ENCODE measurements at regions not wholly inside any gene's neighbourhood (a gene's known extent, or its start where the extent isn't known, plus 50 kb on each side); places are given as distances from the start of the nearest gene placed in this dataset.
"Not testable (repeated sequence)": the region's sequence is repeated elsewhere in the genome, so short reads cannot be mapped to it uniquely, and the experiment has no call there.

- H3K27me3 Mint-ChIP-seq (ENCODE audit: low read depth); H3K27ac Mint-ChIP-seq; H3K4me1 Mint-ChIP-seq (ENCODE audit: low read depth); H3K36me3 Mint-ChIP-seq (ENCODE audit: low read depth); H3K4me3 Mint-ChIP-seq; H3K9me3 Mint-ChIP-seq: not testable (repeated sequence)
Observed at GRCh38 chr20:47847220-47847619, 61.9 kb upstream of the SULF2 start.

GRCh38 chr20:47846651-47847050 lies 61.4 kb upstream of the SULF2 start:
- not testable (repeated sequence) for H3K27me3 Mint-ChIP-seq (ENCODE audit: low read depth); H3K4me3 Mint-ChIP-seq; H3K9me3 Mint-ChIP-seq; H3K27ac Mint-ChIP-seq; H3K36me3 Mint-ChIP-seq (ENCODE audit: low read depth); H3K4me1 Mint-ChIP-seq (ENCODE audit: low read depth)

GRCh38 chr20:47845382-47845977 lies 60.2 kb upstream of the SULF2 start:
- not testable (repeated sequence) for H3K4me3 Mint-ChIP-seq; H3K27me3 Mint-ChIP-seq (ENCODE audit: low read depth); H3K4me1 Mint-ChIP-seq (ENCODE audit: low read depth)

GRCh38 chr20:47844568-47844906 lies 59.3 kb upstream of the SULF2 start:
- not testable (repeated sequence) for H3K4me3 Mint-ChIP-seq; H3K9me3 Mint-ChIP-seq; H3K4me1 Mint-ChIP-seq (ENCODE audit: low read depth); H3K27ac Mint-ChIP-seq; H3K27me3 Mint-ChIP-seq (ENCODE audit: low read depth); H3K36me3 Mint-ChIP-seq (ENCODE audit: low read depth)

More at GRCh38 chr20:47845382-47845977, 60.2 kb upstream of the SULF2 start:
- H3K36me3 Mint-ChIP-seq (ENCODE audit: low read depth); H3K9me3 Mint-ChIP-seq; H3K27ac Mint-ChIP-seq: not testable (repeated sequence)

- Mint-ChIP-seq H3K4me3 (no peak overlapping the region), H3K27ac (no peak overlapping the region), H3K36me3 (ENCODE audit: low read depth) (no peaks in the 10 kb centered on the region)
Observed at GRCh38 chr20:47843886-47844567, 58.7 kb upstream of the SULF2 start.

GRCh38 chr20:47842950-47843349 lies 57.7 kb upstream of the SULF2 start:
- H3K27ac Mint-ChIP-seq; H3K36me3 Mint-ChIP-seq (ENCODE audit: low read depth); H3K4me3 Mint-ChIP-seq; H3K27me3 Mint-ChIP-seq (ENCODE audit: low read depth); H3K4me1 Mint-ChIP-seq (ENCODE audit: low read depth); H3K9me3 Mint-ChIP-seq: not testable (repeated sequence)

More at GRCh38 chr20:47843886-47844567, 58.7 kb upstream of the SULF2 start:
- Mint-ChIP-seq H3K27me3 (ENCODE audit: low read depth) (no peaks in the 10 kb centered on the region), H3K9me3 (no peaks in the 10 kb centered on the region), H3K4me1 (ENCODE audit: low read depth) (no peaks in the 10 kb centered on the region)

- not testable (repeated sequence) for H3K27me3 Mint-ChIP-seq (ENCODE audit: low read depth); H3K9me3 Mint-ChIP-seq; H3K4me3 Mint-ChIP-seq; H3K4me1 Mint-ChIP-seq (ENCODE audit: low read depth); H3K36me3 Mint-ChIP-seq (ENCODE audit: low read depth)
- peak overlapping the region; percentile 41 for H3K27ac Mint-ChIP-seq
Observed at GRCh38 chr20:47842004-47842403, 56.7 kb upstream of the SULF2 start.

GRCh38 chr20:47836256-47836817 lies 51.1 kb upstream of the SULF2 start:
- not testable (repeated sequence) for H3K36me3 Mint-ChIP-seq (ENCODE audit: low read depth); H3K4me1 Mint-ChIP-seq (ENCODE audit: low read depth); H3K27me3 Mint-ChIP-seq (ENCODE audit: low read depth); H3K4me3 Mint-ChIP-seq; H3K27ac Mint-ChIP-seq; H3K9me3 Mint-ChIP-seq

Measured in T-helper 1 cell treated with Interleukin-12 subunit alpha and Interleukin-12 subunit beta and Interleukin-4 antibody, amounts not matched to agents 30 μg/mL and 1 μg/mL, for 36 hours (primary cell).